ENCODE measurements at regions not wholly inside any gene's neighbourhood (a gene's known extent, or its start where the extent isn't known, plus 50 kb on each side); places are given as distances from the start of the nearest gene placed in this dataset.

DNA sequence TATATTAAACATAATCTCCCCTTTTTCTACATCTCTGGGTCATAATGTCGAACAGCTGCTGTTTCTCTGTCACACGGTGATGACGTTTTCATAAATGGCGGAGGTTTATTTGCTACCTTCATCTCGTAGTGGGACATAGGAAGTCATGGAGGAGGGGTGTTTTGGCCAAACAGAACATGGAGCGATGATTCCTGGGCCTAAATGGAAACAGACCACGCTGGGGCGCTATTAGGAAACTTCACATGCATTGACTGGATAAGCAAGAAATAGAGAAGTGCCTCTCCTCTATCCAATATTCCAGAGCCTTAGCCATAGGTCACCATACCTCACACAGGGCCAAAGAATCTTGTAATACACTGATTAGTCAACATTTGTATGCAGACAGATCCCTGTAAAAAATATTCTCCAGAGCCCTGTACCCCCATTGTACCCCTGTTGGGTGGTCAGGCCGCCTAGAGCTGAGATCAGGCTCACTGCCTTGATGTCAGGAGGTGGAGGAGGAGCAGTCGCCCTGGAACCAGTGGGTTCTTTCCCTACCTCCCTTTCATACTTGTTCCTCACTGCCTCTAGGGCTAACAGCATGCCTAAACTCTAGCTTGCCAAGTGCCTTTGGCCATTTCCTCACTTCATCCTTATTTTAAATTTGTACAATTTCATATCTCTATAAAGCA lies 77.8 kb upstream of the SPIN1 start:
- WGBS (ENCODE audit: insufficient coverage, low lambda C conversion rate), result 100% methylated on average over 1 of the region's 10 CpGs
- no peak for DNase-seq

DNA sequence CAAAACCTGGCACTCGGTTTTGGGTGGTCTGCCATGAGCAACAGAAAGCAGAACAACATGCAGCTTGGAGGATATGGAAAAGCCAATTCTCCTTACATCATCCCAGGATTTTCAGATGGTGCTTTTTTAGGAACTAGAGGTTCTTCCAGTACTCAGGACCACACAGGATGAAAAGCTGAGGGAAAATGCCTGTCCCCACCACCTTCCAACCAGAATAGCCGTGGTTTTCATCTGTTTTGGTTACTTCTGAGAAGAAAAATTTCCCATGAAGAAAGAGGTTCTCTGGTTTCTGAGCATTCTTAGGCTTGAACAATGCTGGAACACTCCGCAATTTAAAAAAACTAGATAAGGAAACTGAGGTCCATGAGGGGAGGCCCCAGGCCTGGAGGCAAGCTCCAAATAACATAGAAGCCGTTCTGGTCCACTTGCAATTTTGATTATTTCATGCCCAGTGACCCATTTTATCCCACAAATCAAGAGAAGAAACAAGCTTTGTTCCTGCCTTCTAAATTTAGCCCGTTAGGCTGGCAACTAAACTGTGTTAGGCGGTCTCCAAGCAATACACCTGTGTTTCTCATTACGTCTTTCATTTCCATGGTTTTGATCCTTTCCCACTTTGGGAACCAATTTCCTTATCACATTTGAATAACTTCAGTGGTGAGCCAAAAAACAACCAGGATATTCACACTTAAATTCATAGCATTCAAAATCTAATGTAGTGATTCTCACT lies 79.2 kb upstream of the SPIN1 start:
- Histone ChIP-seq H3K36me3 (ENCODE audit: control insufficient read depth, insufficient read depth, low read length) (no peaks in the 10 kb centered on the region), H3K4me1 (ENCODE audit: control insufficient read depth, insufficient read depth, low read length) (peaks cover 12% of the 10 kb centered on the region), H3K27me3 (ENCODE audit: control insufficient read depth, insufficient read depth, low read length) (no peaks in the 10 kb centered on the region), H3K27ac (ENCODE audit: low read length) (no peak overlapping the region), H3K9me3 (ENCODE audit: control insufficient read depth, low read depth, low read length) (no peaks in the 10 kb centered on the region), H3K4me3 (ENCODE audit: low read length) (no peak overlapping the region)
- DNase-seq, result no peak
- WGBS (ENCODE audit: insufficient coverage, low lambda C conversion rate), result 91% methylated on average over 3 of the region's 7 CpGs

More for the DNA sequence above, 77.8 kb upstream of the SPIN1 start:
- no peak overlapping the region for H3K27ac ChIP-seq (ENCODE audit: low read length)
- H3K27me3 ChIP-seq (ENCODE audit: control insufficient read depth, insufficient read depth, low read length), result no peaks in the 10 kb centered on the region
- H3K4me3 ChIP-seq (ENCODE audit: low read length), result no peak overlapping the region
- H3K9me3 ChIP-seq (ENCODE audit: control insufficient read depth, low read depth, low read length), result no peaks in the 10 kb centered on the region
- H3K4me1 ChIP-seq (ENCODE audit: control insufficient read depth, insufficient read depth, low read length), result peaks cover 3% of the 10 kb centered on the region
- H3K36me3 ChIP-seq (ENCODE audit: control insufficient read depth, insufficient read depth, low read length), result no peaks in the 10 kb centered on the region

DNA sequence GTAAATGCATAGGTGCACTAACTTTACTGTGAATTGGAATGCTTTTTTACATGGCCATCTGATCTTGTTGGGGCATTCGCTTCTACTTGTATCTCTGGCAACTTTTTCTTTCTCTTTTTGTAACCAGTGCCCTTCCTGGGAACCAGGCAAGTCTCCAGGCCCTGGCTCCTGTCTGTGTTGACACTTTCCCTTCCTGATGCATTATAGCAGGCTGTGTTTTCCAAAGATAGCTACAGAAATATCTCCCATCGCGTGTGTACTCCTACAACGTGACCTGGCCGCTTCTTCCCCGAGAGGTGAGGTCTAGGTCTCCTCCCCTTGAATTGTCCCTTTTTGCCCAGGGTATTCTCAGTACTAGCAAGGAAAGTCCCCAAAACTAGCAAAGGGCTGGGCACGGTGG lies 81.1 kb upstream of the SPIN1 start:
- Histone ChIP-seq H3K9me3 (ENCODE audit: control insufficient read depth, low read depth, low read length) (no peaks in the 10 kb centered on the region), H3K4me1 (ENCODE audit: control insufficient read depth, insufficient read depth, low read length) (peaks cover 25% of the 10 kb centered on the region), H3K27ac (ENCODE audit: low read length) (no peak overlapping the region), H3K27me3 (ENCODE audit: control insufficient read depth, insufficient read depth, low read length) (no peaks in the 10 kb centered on the region), H3K4me3 (ENCODE audit: low read length) (no peak overlapping the region), H3K36me3 (ENCODE audit: control insufficient read depth, insufficient read depth, low read length) (no peaks in the 10 kb centered on the region)
- WGBS (ENCODE audit: insufficient coverage, low lambda C conversion rate), result no CpG with 5 or more reads among the region's 7 CpGs
- no peak for DNase-seq

DNA sequence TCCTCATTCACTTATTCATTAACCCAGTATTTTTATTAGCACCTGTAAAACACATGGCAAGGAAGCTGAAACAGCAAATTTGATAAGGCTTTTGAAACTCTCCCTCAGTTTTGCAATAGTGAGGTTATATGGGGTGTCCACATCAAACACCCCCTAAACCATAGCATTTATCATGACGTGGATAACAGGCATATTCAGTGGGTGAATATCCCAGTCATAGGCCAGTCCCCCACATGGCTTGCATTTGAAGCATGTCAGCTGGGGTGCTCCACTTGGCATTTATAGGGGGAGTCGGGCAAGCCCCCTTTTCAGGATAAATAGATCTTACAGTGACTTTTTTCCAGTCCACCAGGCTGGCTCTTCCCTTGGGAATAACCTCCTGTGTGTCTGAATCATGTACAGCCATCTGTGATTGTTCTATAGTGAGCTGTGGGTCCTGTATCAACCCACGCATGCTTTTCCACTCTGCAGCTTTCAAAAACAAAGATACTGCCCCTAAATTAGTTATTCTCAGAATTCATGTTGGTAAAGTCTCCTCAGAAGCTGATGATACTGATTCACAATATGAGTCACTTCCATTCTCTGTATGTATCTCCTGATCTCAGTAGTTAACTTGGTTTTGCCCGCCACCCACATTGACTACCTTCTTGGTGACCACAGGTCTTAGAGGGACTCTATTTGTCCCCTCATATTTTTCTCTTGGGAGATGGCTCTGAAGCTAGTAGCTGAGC lies 84.4 kb upstream of the SPIN1 start:
- H3K27ac ChIP-seq (ENCODE audit: low read length), result peak overlapping the region; percentile 39

DNA sequence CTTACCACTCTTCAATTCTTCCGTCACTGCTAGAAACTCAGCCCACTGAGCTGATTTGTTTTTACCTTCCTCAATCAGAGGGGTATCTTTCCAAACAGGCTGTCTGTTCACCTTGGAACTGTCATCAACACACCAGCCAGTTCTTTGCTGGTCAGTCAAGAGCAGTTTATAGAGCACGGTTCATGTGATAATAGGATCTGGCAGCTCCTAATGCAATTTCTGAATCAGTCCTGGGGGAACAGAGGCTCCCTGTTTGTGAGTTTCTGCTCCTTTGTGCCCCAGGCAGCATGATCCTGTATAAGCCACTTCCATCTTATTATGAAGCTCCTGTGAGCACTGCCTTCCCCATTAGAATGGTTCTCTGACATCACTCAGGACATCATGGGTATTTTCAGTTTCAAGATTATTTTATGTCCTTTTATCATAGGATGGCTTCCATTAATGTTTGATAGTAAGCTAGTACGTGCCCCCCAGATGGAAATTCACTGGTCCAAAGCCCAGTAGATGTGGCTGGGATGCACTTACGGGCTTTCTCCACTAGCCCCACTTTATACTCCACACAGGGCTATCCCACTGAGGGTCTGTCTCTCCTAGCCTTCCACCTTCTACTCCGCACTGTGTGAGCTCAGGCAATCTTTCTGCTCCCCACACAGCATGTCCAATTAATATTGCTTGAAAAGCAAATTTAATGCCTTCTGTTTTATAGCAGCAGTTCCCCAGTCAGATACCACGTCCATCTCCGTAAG lies 85.5 kb upstream of the SPIN1 start:
- Histone ChIP-seq H3K36me3 (ENCODE audit: control insufficient read depth, insufficient read depth, low read length) (no peaks in the 10 kb centered on the region), H3K27me3 (ENCODE audit: control insufficient read depth, insufficient read depth, low read length) (no peaks in the 10 kb centered on the region), H3K4me1 (ENCODE audit: control insufficient read depth, insufficient read depth, low read length) (peaks cover 25% of the 10 kb centered on the region), H3K4me3 (ENCODE audit: low read length) (no peak overlapping the region), H3K27ac (ENCODE audit: low read length) (peak overlapping the region; percentile 62), H3K9me3 (ENCODE audit: control insufficient read depth, low read depth, low read length) (no peaks in the 10 kb centered on the region)
- peak in 1 of 2 donors; percentile 18 for DNase-seq
- no CpG with 5 or more reads among the region's 7 CpGs for WGBS (ENCODE audit: insufficient coverage, low lambda C conversion rate)

More for the DNA sequence above, 84.4 kb upstream of the SPIN1 start:
- no CpG with 5 or more reads among the region's 4 CpGs for WGBS (ENCODE audit: insufficient coverage, low lambda C conversion rate)
- Histone ChIP-seq H3K4me1 (ENCODE audit: control insufficient read depth, insufficient read depth, low read length) (peaks cover 25% of the 10 kb centered on the region), H3K27me3 (ENCODE audit: control insufficient read depth, insufficient read depth, low read length) (no peaks in the 10 kb centered on the region), H3K36me3 (ENCODE audit: control insufficient read depth, insufficient read depth, low read length) (no peaks in the 10 kb centered on the region), H3K9me3 (ENCODE audit: control insufficient read depth, low read depth, low read length) (no peaks in the 10 kb centered on the region), H3K4me3 (ENCODE audit: low read length) (no peak overlapping the region)
- DNase-seq, result peak; percentile 70 to 84

DNA sequence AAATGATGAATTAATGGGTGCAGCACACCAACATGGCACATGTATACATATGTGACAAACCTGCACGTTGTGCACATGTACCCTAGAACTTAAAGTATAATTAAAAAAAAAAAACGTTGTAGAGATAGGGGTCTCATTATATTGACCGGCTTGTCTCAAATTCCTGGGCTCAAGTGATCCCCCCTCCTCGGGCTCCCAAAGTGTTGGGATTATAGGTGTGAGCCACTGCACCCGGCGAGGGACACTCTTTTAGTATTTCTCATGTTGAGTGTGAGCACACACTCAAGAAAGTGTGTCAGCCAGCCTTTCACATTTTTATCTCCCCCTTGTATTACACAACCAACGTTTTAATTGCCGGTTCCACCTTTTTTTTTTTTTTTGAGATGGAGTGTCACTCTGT lies 87.7 kb upstream of the SPIN1 start:
- no peaks in the 10 kb centered on the region for H3K27me3 ChIP-seq (ENCODE audit: control insufficient read depth, insufficient read depth, low read length)
- H3K27ac ChIP-seq (ENCODE audit: low read length), result no peak overlapping the region
- H3K4me3 ChIP-seq (ENCODE audit: low read length), result no peak overlapping the region
- H3K36me3 ChIP-seq (ENCODE audit: control insufficient read depth, insufficient read depth, low read length), result no peaks in the 10 kb centered on the region
- no peak for DNase-seq
- peaks cover 25% of the 10 kb centered on the region for H3K4me1 ChIP-seq (ENCODE audit: control insufficient read depth, insufficient read depth, low read length)
- 100% methylated on average over 1 of the region's 8 CpGs for WGBS (ENCODE audit: insufficient coverage, low lambda C conversion rate)
- no peaks in the 10 kb centered on the region for H3K9me3 ChIP-seq (ENCODE audit: control insufficient read depth, low read depth, low read length)

DNA sequence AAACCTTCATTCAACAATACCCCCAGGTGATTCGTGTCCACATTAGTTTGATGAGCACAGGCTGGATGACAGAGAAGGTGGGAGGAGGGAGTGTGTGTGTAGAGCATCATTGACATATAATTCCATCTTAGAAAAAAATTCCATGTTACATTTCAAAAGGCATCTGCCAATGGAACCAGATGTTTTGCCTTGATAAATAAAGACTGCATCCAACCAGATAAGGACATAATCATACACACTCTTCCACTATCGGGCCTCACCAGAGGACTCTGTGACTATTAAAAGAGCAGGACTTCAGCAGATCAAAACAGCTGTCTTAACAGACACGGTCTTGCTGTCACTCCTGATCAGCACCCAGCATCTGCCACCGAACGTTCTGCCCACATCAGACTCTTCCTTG lies 96.4 kb upstream of the SPIN1 start:
- Histone ChIP-seq H3K4me1 (ENCODE audit: control insufficient read depth, insufficient read depth, low read length) (no peaks in the 10 kb centered on the region), H3K9me3 (ENCODE audit: control insufficient read depth, low read depth, low read length) (no peaks in the 10 kb centered on the region), H3K36me3 (ENCODE audit: control insufficient read depth, insufficient read depth, low read length) (no peaks in the 10 kb centered on the region), H3K4me3 (ENCODE audit: low read length) (no peak overlapping the region), H3K27ac (ENCODE audit: low read length) (no peak overlapping the region), H3K27me3 (ENCODE audit: control insufficient read depth, insufficient read depth, low read length) (no peaks in the 10 kb centered on the region)
- no CpG with 5 or more reads among the region's 5 CpGs for WGBS (ENCODE audit: insufficient coverage, low lambda C conversion rate)
- DNase-seq, result no peak

DNA sequence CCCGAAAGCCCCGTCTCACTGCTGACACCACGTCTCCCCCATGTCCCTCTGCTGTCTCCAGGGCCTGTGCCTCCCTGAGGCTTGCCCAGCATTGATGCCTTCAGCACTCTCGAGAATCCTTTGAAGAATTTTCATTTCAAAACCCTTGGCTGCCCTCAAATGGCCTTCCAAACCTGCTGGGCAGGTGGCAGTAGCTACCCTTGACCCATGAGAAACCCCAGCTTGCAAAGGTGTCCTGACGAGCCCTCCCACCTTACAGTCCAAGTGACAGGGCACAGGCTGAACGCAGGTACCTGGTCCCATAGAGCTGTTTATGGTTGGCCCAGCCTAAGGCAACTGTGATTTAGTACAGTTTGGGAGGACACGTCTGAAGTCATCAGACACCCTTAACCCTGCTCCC lies 97.2 kb upstream of the SPIN1 start:
- H3K9me3 ChIP-seq (ENCODE audit: control insufficient read depth, low read depth, low read length), result no peaks in the 10 kb centered on the region
- H3K36me3 ChIP-seq (ENCODE audit: control insufficient read depth, insufficient read depth, low read length), result no peaks in the 10 kb centered on the region
- H3K27ac ChIP-seq (ENCODE audit: low read length), result no peak overlapping the region
- DNase-seq, result no peak
- no CpG with 5 or more reads among the region's 7 CpGs for WGBS (ENCODE audit: insufficient coverage, low lambda C conversion rate)
- H3K4me3 ChIP-seq (ENCODE audit: low read length), result no peak overlapping the region
- H3K4me1 ChIP-seq (ENCODE audit: control insufficient read depth, insufficient read depth, low read length), result no peaks in the 10 kb centered on the region
- no peaks in the 10 kb centered on the region for H3K27me3 ChIP-seq (ENCODE audit: control insufficient read depth, insufficient read depth, low read length)

DNA sequence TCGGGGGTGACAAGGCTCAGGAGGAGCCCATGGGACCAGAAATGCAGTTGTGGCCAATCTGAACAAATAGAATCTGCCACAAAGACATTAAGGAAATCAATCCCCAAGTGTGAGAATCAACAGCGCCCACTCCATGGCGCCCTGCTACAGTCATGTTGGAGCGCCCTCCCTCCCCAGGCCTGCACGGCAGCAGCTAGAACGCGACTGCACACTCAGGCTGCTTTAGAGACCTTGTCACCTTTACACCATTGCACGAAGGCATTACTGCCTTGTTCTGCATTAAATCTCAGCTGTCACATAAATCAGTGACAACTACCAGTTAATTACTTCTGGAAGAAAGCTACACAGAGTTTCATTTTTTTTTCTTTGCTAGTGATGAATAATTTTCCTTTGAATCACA lies 98.7 kb upstream of the SPIN1 start:
- WGBS (ENCODE audit: insufficient coverage, low lambda C conversion rate), result no CpG with 5 or more reads among the region's 8 CpGs
- H3K27me3 ChIP-seq (ENCODE audit: control insufficient read depth, insufficient read depth, low read length), result no peaks in the 10 kb centered on the region

DNA sequence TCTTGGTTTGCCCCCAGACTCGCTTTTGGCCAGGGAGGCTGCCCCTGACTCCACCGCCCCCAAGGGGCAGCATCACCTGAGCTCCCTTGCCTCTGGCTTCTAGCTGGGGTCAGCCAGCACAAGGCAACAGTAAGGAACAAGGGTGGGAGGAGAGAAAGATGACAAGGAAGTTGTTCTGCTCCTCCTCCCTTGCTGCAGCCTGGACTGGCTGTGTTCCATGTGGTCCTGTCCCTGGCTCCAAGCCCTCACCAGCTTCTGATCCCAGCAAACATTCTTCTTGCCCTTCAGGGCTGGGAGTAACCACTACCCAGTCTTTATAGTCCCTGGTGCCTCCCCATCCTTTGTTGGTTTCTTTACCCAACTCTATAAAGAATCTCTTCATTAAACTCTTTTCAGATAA lies 100.3 kb upstream of the SPIN1 start:
- Histone ChIP-seq H3K4me1 (ENCODE audit: control insufficient read depth, insufficient read depth, low read length) (no peaks in the 10 kb centered on the region), H3K4me3 (ENCODE audit: low read length) (no peak overlapping the region), H3K27me3 (ENCODE audit: control insufficient read depth, insufficient read depth, low read length) (no peaks in the 10 kb centered on the region), H3K36me3 (ENCODE audit: control insufficient read depth, insufficient read depth, low read length) (no peaks in the 10 kb centered on the region), H3K27ac (ENCODE audit: low read length) (no peak overlapping the region), H3K9me3 (ENCODE audit: control insufficient read depth, low read depth, low read length) (peaks cover 6% of the 10 kb centered on the region)
- no peak for DNase-seq
- WGBS (ENCODE audit: insufficient coverage, low lambda C conversion rate), result no CpG with 5 or more reads among the region's 2 CpGs

More for the DNA sequence above, 98.7 kb upstream of the SPIN1 start:
- H3K36me3 ChIP-seq (ENCODE audit: control insufficient read depth, insufficient read depth, low read length), result no peaks in the 10 kb centered on the region
- no peaks in the 10 kb centered on the region for H3K4me1 ChIP-seq (ENCODE audit: control insufficient read depth, insufficient read depth, low read length)
- H3K27ac ChIP-seq (ENCODE audit: low read length), result no peak overlapping the region
- no peak for DNase-seq
- H3K9me3 ChIP-seq (ENCODE audit: control insufficient read depth, low read depth, low read length), result peaks cover 5% of the 10 kb centered on the region
- H3K4me3 ChIP-seq (ENCODE audit: low read length), result no peak overlapping the region
